GM12891 (cell line): ENCODE measurements at regions not wholly inside any gene's neighbourhood (a gene's known extent, or its start where the extent isn't known, plus 50 kb on each side); places are given as distances from the start of the nearest gene placed in this dataset.
"Not testable (repeated sequence)": the region's sequence is repeated elsewhere in the genome, so short reads cannot be mapped to it uniquely, and the experiment has no call there.

Source experiments
- DNase-seq: peaks from one replicate; pipeline ENCODE4 v3.0.0; 2011; ENCODE audit warnings: low spot score; ENCODE audit not compliant: insufficient read length
- FAIRE-seq: peaks from 2 replicates; lab custom pipeline; 2011; peaks lifted over from hg19 to GRCh38; lab: Jason Lieb, UNC
- PAX5 ChIP-seq: IDR thresholded peaks from 2 replicates; pipeline ENCODE4 v1.6.1; 2011; ENCODE audit warnings: low read length, moderate library complexity, mild to moderate bottlenecking; ENCODE audit not compliant: insufficient read depth, severe bottlenecking
- POLR2A ChIP-seq: IDR thresholded peaks from 2 replicates; pipeline ENCODE4 v1.6.1; 2011; ENCODE audit warnings: low read depth, low read length, control low read depth
- POLR2AphosphoS5 ChIP-seq: IDR thresholded peaks from 2 replicates; pipeline ENCODE4 v1.6.1; 2011; ENCODE audit warnings: low read depth, low read length, control low read depth
- POU2F2 ChIP-seq: IDR thresholded peaks from 2 replicates; pipeline ENCODE4 v1.6.1; 2011; ENCODE audit warnings: low read depth, mild to moderate bottlenecking, control low read depth, low read length, moderate library complexity
- SPI1 ChIP-seq: IDR thresholded peaks from 2 replicates; pipeline ENCODE4 v1.6.1; 2011; ENCODE audit warnings: low read depth, low read length, control low read depth
- TAF1 ChIP-seq: IDR thresholded peaks from 2 replicates; pipeline ENCODE4 v1.6.1; 2011; ENCODE audit warnings: low read depth, low read length, control low read depth

DNA sequence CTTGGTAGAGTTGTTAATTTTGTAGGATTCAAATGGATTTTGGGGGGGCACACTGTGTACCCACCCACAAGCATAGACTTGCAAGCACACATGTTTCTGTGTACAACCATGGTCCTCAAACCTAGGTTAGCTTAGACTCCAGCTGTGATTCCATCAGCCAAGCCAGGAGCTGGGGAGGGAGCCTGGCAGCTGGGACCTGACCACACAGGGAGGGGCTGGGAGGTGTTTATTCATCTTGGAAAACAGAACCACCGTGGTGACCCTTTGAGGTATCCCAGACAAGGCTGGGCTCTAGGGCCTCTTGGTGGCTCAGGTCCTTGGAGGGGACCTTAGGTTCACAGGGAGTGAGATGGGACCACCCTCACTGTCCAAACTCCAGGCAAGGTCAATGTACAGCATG, 410.3 kb downstream of the NEBL start:
- FAIRE-seq (no peak), DNase-seq (no peak)
- TF ChIP-seq POLR2AphosphoS5 (no peak), POLR2A (no peak), POU2F2 (no peak), SPI1 (no peak), PAX5 (no peak), TAF1 (no peak)

DNA sequence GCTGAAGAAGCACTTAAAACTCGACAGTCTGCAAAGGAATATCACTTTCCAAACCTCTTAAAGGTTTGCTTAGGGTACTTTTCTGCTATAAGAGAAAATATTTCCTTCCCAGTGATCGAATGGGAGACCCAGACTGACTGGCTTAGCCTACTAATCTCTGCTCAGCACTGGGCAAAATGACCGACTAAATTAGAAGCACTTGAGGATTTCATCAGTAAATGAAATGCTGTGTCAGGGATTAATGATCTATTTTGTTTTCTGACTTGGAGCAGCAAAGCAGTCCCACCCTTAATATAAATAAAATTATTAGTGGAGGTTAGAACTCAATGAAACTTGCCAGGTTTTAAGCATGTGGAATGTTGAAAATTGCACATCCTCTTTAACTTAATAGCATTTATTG, 411.6 kb downstream of the NEBL start:
- DNase-seq (no peak), FAIRE-seq (no peak)
- TF ChIP-seq TAF1: no peak
- TF ChIP-seq SPI1: no peak
- TF ChIP-seq POU2F2: no peak

GRCh38 chr10:20481054-20481453, 416.1 kb downstream of the NEBL start:
- no peak for FAIRE-seq
- DNase-seq: no peak
- TF ChIP-seq POU2F2: no peak
- TF ChIP-seq PAX5: no peak
- no peak for TF ChIP-seq TAF1
- no peak for TF ChIP-seq POLR2AphosphoS5
- TF ChIP-seq POLR2A: no peak
- no peak for TF ChIP-seq SPI1

DNA sequence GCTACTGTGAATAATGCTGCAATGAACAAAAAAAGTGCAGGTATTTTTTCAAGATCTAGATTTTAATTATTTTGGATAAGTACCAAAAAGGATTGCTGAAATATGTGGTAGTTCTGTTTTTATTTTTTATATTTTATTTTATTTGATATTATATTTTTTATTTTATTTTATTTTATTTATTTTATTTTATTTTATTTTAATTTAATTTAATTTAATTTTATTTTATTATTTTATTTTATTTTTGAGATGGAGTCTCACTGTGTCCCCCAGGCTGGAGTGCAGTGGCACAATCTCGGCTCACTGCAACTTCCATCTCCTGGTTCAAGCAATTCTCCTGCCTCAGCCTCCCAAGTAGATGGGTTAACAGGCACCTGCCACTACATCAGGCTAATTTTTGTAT, 416.5 kb downstream of the NEBL start:
- FAIRE-seq, DNase-seq: not testable (repeated sequence)

- no peak for TF ChIP-seq POLR2A
- no peak for TF ChIP-seq POLR2AphosphoS5
- TF ChIP-seq TAF1: no peak
- TF ChIP-seq PAX5: no peak
- TF ChIP-seq SPI1: no peak
- no peak for TF ChIP-seq POU2F2
- DNase-seq (no peak), FAIRE-seq (no peak)
Measured at GRCh38 chr10:20474064-20474463, 423.0 kb downstream of the NEBL start.

- no peak for FAIRE-seq
- DNase-seq: no peak
Measured at GRCh38 chr10:20473023-20473760, 423.9 kb downstream of the NEBL start.

GRCh38 chr10:20466731-20467130, 430.4 kb downstream of the NEBL start:
- TF ChIP-seq POLR2A: no peak
- no peak for TF ChIP-seq POU2F2
- TF ChIP-seq POLR2AphosphoS5: no peak
- no peak for TF ChIP-seq PAX5
- no peak for TF ChIP-seq SPI1
- TF ChIP-seq TAF1: no peak
- FAIRE-seq: no peak
- DNase-seq: no peak

More at GRCh38 chr10:20473023-20473760, 423.9 kb downstream of the NEBL start:
- no peak for TF ChIP-seq POU2F2
- TF ChIP-seq PAX5: no peak
- TF ChIP-seq POLR2A: no peak
- no peak for TF ChIP-seq POLR2AphosphoS5
- no peak for TF ChIP-seq TAF1
- TF ChIP-seq SPI1: no peak

DNA sequence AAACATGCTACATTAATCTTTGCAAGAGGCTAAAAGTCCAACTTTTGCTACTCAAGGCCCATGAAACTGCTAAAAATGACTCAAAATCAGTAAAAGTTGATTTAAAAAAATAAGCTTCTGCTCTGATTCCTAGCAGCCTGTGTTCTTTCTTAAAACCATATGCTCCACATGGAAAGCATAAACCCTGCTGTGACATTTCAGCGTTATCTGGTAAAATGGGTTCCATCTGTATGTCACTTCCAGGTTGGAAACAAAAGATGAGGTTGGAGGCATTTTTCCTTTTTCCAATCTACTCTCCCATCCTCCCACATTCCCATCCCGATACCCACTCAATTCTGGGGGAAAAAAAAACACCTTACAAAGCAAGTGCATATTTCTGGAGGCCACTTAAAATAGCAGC, 439.5 kb downstream of the NEBL start:
- FAIRE-seq (no peak), DNase-seq (no peak)
- TF ChIP-seq SPI1 (no peak), PAX5 (no peak), POLR2A (no peak), TAF1 (no peak), POLR2AphosphoS5 (no peak), POU2F2 (no peak)

GRCh38 chr10:20455774-20456173, 441.3 kb downstream of the NEBL start:
- TF ChIP-seq POU2F2 (no peak), POLR2A (no peak), TAF1 (no peak), POLR2AphosphoS5 (no peak), SPI1 (no peak), PAX5 (no peak)
- DNase-seq: no peak
- FAIRE-seq: no peak

DNA sequence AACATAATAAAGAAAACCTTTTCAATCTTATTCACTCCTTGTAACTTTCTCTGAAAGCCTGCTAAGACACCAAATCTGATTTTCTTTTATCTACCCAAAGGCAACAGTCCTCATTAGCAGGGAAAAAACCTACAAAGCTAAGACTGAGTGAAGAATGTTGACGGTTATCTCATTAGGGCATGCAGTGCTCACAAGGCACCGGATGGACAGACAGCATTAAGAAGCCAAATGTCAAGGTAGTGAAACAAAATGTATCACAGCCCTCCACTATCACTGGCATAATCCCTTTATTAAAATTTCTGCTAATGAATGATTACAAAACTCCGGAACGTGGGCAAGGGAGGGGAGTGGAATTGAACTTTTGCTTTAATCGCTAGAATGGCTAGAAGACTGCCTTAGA, 442.8 kb downstream of the NEBL start:
- no peak for DNase-seq
- TF ChIP-seq TAF1: no peak
- no peak for FAIRE-seq
